GM23338 (cell line): ENCODE measurements at regions not wholly inside any gene's neighbourhood (a gene's known extent, or its start where the extent isn't known, plus 50 kb on each side); places are given as distances from the start of the nearest gene placed in this dataset.

ENCODE experiments used
- ATAC-seq: fragments of 200-7000 bp; cut with Tn5 transposase; 3 replicates; pipeline ENCODE4 v1.9.1; 2020
- DNase-seq: peaks from one replicate; pipeline ENCODE4 v3.0.0-alpha.2; 2015; ENCODE audit warnings: low spot score
- H2AFZ ChIP-seq: fragments of 200-600 bp; sonication (generic); 2 replicates; pipeline ENCODE4 v1.8.0; 2016; ENCODE audit warnings: antibody characterized with exemption, mild to moderate bottlenecking, moderate library complexity
- H3F3A ChIP-seq: fragments of 200-600 bp; sonication (generic); replicated peaks from 2 replicates; pipeline ENCODE4 v1.8.0; 2017; ENCODE audit warnings: antibody characterized with exemption, mixed run types, low read depth
- H3K27ac ChIP-seq: fragments of 200-600 bp; sonication (generic); 2 replicates; pipeline ENCODE4 v1.6.1; 2016; ENCODE audit warnings: low read depth
- H3K27me3 ChIP-seq: fragments of 200-600 bp; sonication (generic); 2 replicates; pipeline ENCODE4 v1.8.0; 2016; ENCODE audit warnings: mild to moderate bottlenecking, mixed run types, moderate library complexity; ENCODE audit not compliant: insufficient read depth
- H3K36me3 ChIP-seq: fragments of 200-600 bp; sonication (generic); 2 replicates; pipeline ENCODE4 v1.8.0; 2016; ENCODE audit warnings: mild to moderate bottlenecking; ENCODE audit not compliant: insufficient read depth
- H3K4me1 ChIP-seq: fragments of 200-600 bp; sonication (generic); 2 replicates; pipeline ENCODE4 v1.8.0; 2016; ENCODE audit warnings: mild to moderate bottlenecking, moderate library complexity; ENCODE audit not compliant: insufficient read depth
- H3K4me2 ChIP-seq: fragments of 200-600 bp; sonication (generic); 2 replicates; pipeline ENCODE4 v1.7.1; 2017; ENCODE audit warnings: mixed run types
- H3K4me3 ChIP-seq: fragments of 200-600 bp; sonication (generic); 2 replicates; pipeline ENCODE4 v1.6.1; 2016; ENCODE audit warnings: mixed run types
- H3K79me2 ChIP-seq: fragments of 200-600 bp; sonication (generic); replicated peaks from 2 replicates; pipeline ENCODE4 v1.8.0; 2017; ENCODE audit warnings: mild to moderate bottlenecking; ENCODE audit not compliant: insufficient read depth
- H3K9me2 ChIP-seq: fragments of 200-600 bp; sonication (generic); 2 replicates; pipeline ENCODE4 v1.8.0; 2017; ENCODE audit not compliant: insufficient read depth
- H4K20me1 ChIP-seq: fragments of 200-600 bp; sonication (generic); replicated peaks from 2 replicates; pipeline ENCODE4 v1.8.0; 2017; ENCODE audit warnings: mild to moderate bottlenecking; ENCODE audit not compliant: insufficient read depth
- H3K27ac Mint-ChIP-seq: 2 replicates; pipeline ENCODE4 v1.8.0; 2020; ENCODE audit warnings: inconsistent platforms, mild to moderate bottlenecking, moderate library complexity, mixed read lengths
- H3K27me3 Mint-ChIP-seq: 3 replicates; pipeline ENCODE4 v1.8.0; 2022; ENCODE audit warnings: low read depth, mild to moderate bottlenecking, moderate library complexity, mixed read lengths, inconsistent platforms; ENCODE audit not compliant: insufficient read depth, poor library complexity
- H3K36me3 Mint-ChIP-seq: 3 replicates; pipeline ENCODE4 v1.8.0; 2021; ENCODE audit warnings: low read depth, mild to moderate bottlenecking, inconsistent platforms, moderate library complexity, mixed read lengths
- H3K4me1 Mint-ChIP-seq: 3 replicates; pipeline ENCODE4 v1.8.0; 2020; ENCODE audit warnings: mild to moderate bottlenecking, inconsistent platforms, mixed read lengths
- H3K4me3 Mint-ChIP-seq: 3 replicates; pipeline ENCODE4 v1.8.0; 2021; ENCODE audit warnings: moderate library complexity, mild to moderate bottlenecking, inconsistent platforms, mixed read lengths
- H3K9me3 Mint-ChIP-seq: 3 replicates; pipeline ENCODE4 v1.8.0; 2020; ENCODE audit warnings: moderate library complexity, mild to moderate bottlenecking, inconsistent platforms, mixed read lengths
- CREB1 ChIP-seq: fragments of 250-450 bp; sonication (Bioruptor Pico); IDR thresholded peaks from 2 replicates; pipeline ENCODE4 v1.5.0; 2020; ENCODE audit warnings: low read depth, mild to moderate bottlenecking, moderate library complexity
- JUNB ChIP-seq: IDR thresholded peaks from one replicate; pipeline ENCODE4 v1.6.1; 2016; ENCODE audit warnings: antibody characterized with exemption; ENCODE audit not compliant: unreplicated experiment
- NANOG ChIP-seq: IDR thresholded peaks from 2 replicates; pipeline ENCODE4 v1.6.1; 2016; ENCODE audit warnings: antibody characterized with exemption, borderline replicate concordance
- STAT1 ChIP-seq: IDR thresholded peaks from one replicate; pipeline ENCODE4 v1.6.1; 2016; ENCODE audit warnings: antibody characterized with exemption; ENCODE audit not compliant: unreplicated experiment
- ZNF331 ChIP-seq: fragments of 250-450 bp; sonication (Bioruptor Pico); IDR thresholded peaks from 2 replicates; pipeline ENCODE4 v1.5.0; 2020; ENCODE audit warnings: low read depth, mild to moderate bottlenecking, moderate library complexity
- TF ChIP-seq, protein P1 (sequence below): IDR thresholded peaks from one replicate; pipeline ENCODE4 v1.6.1; 2018; ENCODE audit warnings: antibody characterized with exemption; ENCODE audit not compliant: unreplicated experiment
- TF ChIP-seq, protein P2 (sequence below), 2 experiments: fragments of 200-600 bp in 1 of 2; sonication (generic) in 1 of 2; conservative IDR thresholded peaks; 2 replicates each; pipeline versions ENCODE4 v1.5.1 to v1.6.1; 2016 to 2017; ENCODE audit warnings: antibody characterized with exemption in 2 of 2, low read depth in 2 of 2, mild to moderate bottlenecking in 2 of 2, moderate library complexity in 1 of 2
- TF ChIP-seq, protein P3 (sequence below): IDR thresholded peaks from 2 replicates; pipeline ENCODE4 v1.6.1; 2016; ENCODE audit warnings: antibody characterized with exemption

DNA sequence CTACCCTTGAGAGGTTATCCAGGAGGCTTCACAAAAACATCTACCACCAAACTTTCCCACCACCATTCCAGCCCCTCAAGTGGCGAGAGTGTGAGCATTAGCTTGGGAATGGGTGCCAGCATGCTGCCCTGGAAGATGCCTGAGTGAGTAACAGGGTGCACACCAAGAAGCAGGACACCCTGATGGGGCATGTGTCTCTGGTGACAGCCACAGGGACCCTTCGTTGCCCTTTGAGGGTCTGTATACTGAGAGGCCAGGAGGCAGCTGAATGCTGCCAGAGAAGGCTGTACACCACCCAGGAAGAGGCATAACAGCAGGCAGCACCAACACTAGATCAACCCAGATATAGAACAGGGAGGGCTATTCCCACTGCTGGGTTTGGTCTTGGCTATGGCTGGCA lies 233.6 kb upstream of the THSD7B start (continued):
- TF ChIP-seq, protein P1, sequence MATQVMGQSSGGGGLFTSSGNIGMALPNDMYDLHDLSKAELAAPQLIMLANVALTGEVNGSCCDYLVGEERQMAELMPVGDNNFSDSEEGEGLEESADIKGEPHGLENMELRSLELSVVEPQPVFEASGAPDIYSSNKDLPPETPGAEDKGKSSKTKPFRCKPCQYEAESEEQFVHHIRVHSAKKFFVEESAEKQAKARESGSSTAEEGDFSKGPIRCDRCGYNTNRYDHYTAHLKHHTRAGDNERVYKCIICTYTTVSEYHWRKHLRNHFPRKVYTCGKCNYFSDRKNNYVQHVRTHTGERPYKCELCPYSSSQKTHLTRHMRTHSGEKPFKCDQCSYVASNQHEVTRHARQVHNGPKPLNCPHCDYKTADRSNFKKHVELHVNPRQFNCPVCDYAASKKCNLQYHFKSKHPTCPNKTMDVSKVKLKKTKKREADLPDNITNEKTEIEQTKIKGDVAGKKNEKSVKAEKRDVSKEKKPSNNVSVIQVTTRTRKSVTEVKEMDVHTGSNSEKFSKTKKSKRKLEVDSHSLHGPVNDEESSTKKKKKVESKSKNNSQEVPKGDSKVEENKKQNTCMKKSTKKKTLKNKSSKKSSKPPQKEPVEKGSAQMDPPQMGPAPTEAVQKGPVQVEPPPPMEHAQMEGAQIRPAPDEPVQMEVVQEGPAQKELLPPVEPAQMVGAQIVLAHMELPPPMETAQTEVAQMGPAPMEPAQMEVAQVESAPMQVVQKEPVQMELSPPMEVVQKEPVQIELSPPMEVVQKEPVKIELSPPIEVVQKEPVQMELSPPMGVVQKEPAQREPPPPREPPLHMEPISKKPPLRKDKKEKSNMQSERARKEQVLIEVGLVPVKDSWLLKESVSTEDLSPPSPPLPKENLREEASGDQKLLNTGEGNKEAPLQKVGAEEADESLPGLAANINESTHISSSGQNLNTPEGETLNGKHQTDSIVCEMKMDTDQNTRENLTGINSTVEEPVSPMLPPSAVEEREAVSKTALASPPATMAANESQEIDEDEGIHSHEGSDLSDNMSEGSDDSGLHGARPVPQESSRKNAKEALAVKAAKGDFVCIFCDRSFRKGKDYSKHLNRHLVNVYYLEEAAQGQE = no peak
- TF ChIP-seq, protein P2, sequence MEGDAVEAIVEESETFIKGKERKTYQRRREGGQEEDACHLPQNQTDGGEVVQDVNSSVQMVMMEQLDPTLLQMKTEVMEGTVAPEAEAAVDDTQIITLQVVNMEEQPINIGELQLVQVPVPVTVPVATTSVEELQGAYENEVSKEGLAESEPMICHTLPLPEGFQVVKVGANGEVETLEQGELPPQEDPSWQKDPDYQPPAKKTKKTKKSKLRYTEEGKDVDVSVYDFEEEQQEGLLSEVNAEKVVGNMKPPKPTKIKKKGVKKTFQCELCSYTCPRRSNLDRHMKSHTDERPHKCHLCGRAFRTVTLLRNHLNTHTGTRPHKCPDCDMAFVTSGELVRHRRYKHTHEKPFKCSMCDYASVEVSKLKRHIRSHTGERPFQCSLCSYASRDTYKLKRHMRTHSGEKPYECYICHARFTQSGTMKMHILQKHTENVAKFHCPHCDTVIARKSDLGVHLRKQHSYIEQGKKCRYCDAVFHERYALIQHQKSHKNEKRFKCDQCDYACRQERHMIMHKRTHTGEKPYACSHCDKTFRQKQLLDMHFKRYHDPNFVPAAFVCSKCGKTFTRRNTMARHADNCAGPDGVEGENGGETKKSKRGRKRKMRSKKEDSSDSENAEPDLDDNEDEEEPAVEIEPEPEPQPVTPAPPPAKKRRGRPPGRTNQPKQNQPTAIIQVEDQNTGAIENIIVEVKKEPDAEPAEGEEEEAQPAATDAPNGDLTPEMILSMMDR (conservative IDR thresholded peaks at IDR 0.05; ENCODE audit: low read depth in 2 of 2) = no peak
- TF ChIP-seq STAT1 (no peak), NANOG (no peak), JUNB (no peak), ZNF331 (CRISPR knock-in tag) (no peak)
- TF ChIP-seq, protein P3, sequence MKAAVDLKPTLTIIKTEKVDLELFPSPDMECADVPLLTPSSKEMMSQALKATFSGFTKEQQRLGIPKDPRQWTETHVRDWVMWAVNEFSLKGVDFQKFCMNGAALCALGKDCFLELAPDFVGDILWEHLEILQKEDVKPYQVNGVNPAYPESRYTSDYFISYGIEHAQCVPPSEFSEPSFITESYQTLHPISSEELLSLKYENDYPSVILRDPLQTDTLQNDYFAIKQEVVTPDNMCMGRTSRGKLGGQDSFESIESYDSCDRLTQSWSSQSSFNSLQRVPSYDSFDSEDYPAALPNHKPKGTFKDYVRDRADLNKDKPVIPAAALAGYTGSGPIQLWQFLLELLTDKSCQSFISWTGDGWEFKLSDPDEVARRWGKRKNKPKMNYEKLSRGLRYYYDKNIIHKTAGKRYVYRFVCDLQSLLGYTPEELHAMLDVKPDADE = no peak

DNA sequence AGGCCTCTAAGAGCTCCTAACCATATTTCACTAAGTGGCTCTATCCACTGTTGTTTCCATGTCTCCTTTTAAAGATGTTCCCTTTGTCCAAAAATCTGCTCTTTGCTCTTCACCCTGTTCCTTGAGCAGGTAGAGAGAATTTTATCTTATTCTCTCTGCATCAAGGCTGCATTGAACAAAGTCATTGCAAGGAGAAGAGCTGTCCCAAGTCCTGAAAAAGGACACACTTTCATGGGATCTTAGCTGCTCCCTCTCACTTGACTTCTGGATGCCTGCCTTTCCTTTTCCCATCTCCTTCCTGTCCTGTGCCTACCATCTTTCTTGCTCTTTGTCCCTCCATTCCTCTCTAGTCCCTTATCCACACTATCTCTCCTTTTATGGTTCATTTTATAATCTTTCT lies 235.2 kb upstream of the THSD7B start:
- H3K4me2 ChIP-seq = no peak overlapping the region
- no peaks in the 10 kb centered on the region for H3F3A ChIP-seq
- no peak overlapping the region for H3K27ac ChIP-seq
- H3K4me1 ChIP-seq = no peaks in the 10 kb centered on the region
- no peaks in the 10 kb centered on the region for H3K9me3 Mint-ChIP-seq
- ATAC-seq (no peak; the same call in 2 of the 3 replicates), DNase-seq (peak; percentile 34)
- peaks cover 5% of the 10 kb centered on the region for H3K27me3 Mint-ChIP-seq
- H3K36me3 Mint-ChIP-seq = no peaks in the 10 kb centered on the region
- no peaks in the 10 kb centered on the region for H3K27me3 ChIP-seq
- H3K79me2 ChIP-seq = no peaks in the 10 kb centered on the region
- H4K20me1 ChIP-seq = no peaks in the 10 kb centered on the region; the same call in 1 of the 2 replicates
- H3K4me3 Mint-ChIP-seq = no peak overlapping the region
- TF ChIP-seq, protein P3 = no peak
- no peak for TF ChIP-seq CREB1
- TF ChIP-seq, protein P1 = peak; percentile 73
- no peaks in the 10 kb centered on the region for H3K4me1 Mint-ChIP-seq
- no peak overlapping the region for H2AFZ ChIP-seq
- H3K36me3 ChIP-seq = no peaks in the 10 kb centered on the region
- no peak overlapping the region for H3K27ac Mint-ChIP-seq
- no peak overlapping the region for H3K4me3 ChIP-seq
- no peaks in the 10 kb centered on the region for H3K9me2 ChIP-seq
